ENCODE measurements at regions not wholly inside any gene's neighbourhood (a gene's known extent, or its start where the extent isn't known, plus 50 kb on each side); places are given as distances from the start of the nearest gene placed in this dataset.

GRCh38 chr9:107172160-107172978, 110.7 kb upstream of the RAD23B start:
- no peak for DNase-seq

- no peak for DNase-seq
These were observed 110.1 kb upstream of the RAD23B start for GRCh38 chr9:107172979-107173347.

- DNase-seq: no peak
These were observed 109.5 kb upstream of the RAD23B start for GRCh38 chr9:107173422-107174180.

- DNase-seq: no peak
These were observed 108.6 kb upstream of the RAD23B start for GRCh38 chr9:107174441-107174840.

GRCh38 chr9:107175041-107175440, 108.0 kb upstream of the RAD23B start:
- no peak for DNase-seq

GRCh38 chr9:107175816-107176435, 107.2 kb upstream of the RAD23B start:
- no peak for DNase-seq

- no peak for DNase-seq
These were observed 106.5 kb upstream of the RAD23B start for GRCh38 chr9:107176436-107177151.

GRCh38 chr9:107177243-107177839, 105.7 kb upstream of the RAD23B start:
- DNase-seq: no peak

GRCh38 chr9:107177857-107178256, 105.2 kb upstream of the RAD23B start:
- DNase-seq: no peak

GRCh38 chr9:107178293-107178692, 104.8 kb upstream of the RAD23B start:
- DNase-seq: no peak

- no peak for DNase-seq
These were observed 102.9 kb upstream of the RAD23B start for GRCh38 chr9:107180206-107180605.

GRCh38 chr9:107183176-107183575, 99.9 kb upstream of the RAD23B start:
- DNase-seq: no peak

GRCh38 chr9:107188376-107188775, 94.7 kb upstream of the RAD23B start:
- DNase-seq: no peak

- no peak for DNase-seq
These were observed 92.8 kb upstream of the RAD23B start for GRCh38 chr9:107190061-107190935.

- DNase-seq: no peak
These were observed 92.2 kb upstream of the RAD23B start for GRCh38 chr9:107190936-107191290.

- DNase-seq: no peak
These were observed 89.8 kb upstream of the RAD23B start for GRCh38 chr9:107193251-107193650.

- no peak for DNase-seq
These were observed 84.4 kb upstream of the RAD23B start for GRCh38 chr9:107198718-107199117.

- no peak for DNase-seq
These were observed 75.0 kb upstream of the RAD23B start for GRCh38 chr9:107208121-107208520.

- no peak for DNase-seq
These were observed 72.3 kb upstream of the RAD23B start for GRCh38 chr9:107210775-107211174.

GRCh38 chr9:107211284-107211923, 71.7 kb upstream of the RAD23B start:
- DNase-seq: no peak

- DNase-seq: no peak
These were observed 70.5 kb upstream of the RAD23B start for GRCh38 chr9:107212613-107213012.
